ENCODE measurements at regions not wholly inside any gene's neighbourhood (a gene's known extent, or its start where the extent isn't known, plus 50 kb on each side); places are given as distances from the start of the nearest gene placed in this dataset.

GRCh38 chr18:24985586-24985985 lies 366.4 kb downstream of the ZNF521 start:
- Histone ChIP-seq H3K9me3 (no peaks in the 10 kb centered on the region), H3K36me3 (no peaks in the 10 kb centered on the region), H3K4me3 (ENCODE audit: low read depth in 1 of 2, low read length in 1 of 2) (no peak overlapping the region), H3K27me3 (no peaks in the 10 kb centered on the region), H3K4me1 (ENCODE audit: control insufficient read depth in 1 of 2, insufficient read depth in 1 of 2, low read depth in 1 of 2, low read length in 1 of 2) (peaks cover 20 to 23% of the 10 kb centered on the region in 2 experiments), H3K27ac (no peak overlapping the region)
- no peak for TF ChIP-seq CTCF (IDR thresholded peaks at IDR 0.05)

GRCh38 chr18:24986666-24987302 lies 365.2 kb downstream of the ZNF521 start:
- Histone ChIP-seq H3K27ac (no peak overlapping the region), H3K9me3 (no peaks in the 10 kb centered on the region), H3K27me3 (no peaks in the 10 kb centered on the region), H3K4me1 (ENCODE audit: control insufficient read depth in 1 of 2, insufficient read depth in 1 of 2, low read depth in 1 of 2, low read length in 1 of 2) (peaks cover 20 to 23% of the 10 kb centered on the region in 2 experiments), H3K4me3 (ENCODE audit: low read depth in 1 of 2, low read length in 1 of 2) (no peak overlapping the region), H3K36me3 (no peaks in the 10 kb centered on the region)
- no peak for TF ChIP-seq CTCF (IDR thresholded peaks at IDR 0.05)

GRCh38 chr18:24987303-24988252 lies 364.4 kb downstream of the ZNF521 start:
- no peak for TF ChIP-seq CTCF (IDR thresholded peaks at IDR 0.05)
- Histone ChIP-seq H3K27ac (peak overlapping the region; percentile 63), H3K9me3 (no peaks in the 10 kb centered on the region), H3K27me3 (no peaks in the 10 kb centered on the region), H3K4me3 (ENCODE audit: low read depth in 1 of 2, low read length in 1 of 2) (no peak overlapping the region), H3K4me1 (ENCODE audit: control insufficient read depth in 1 of 2, insufficient read depth in 1 of 2, low read depth in 1 of 2, low read length in 1 of 2) (peaks cover 20 to 23% of the 10 kb centered on the region in 2 experiments), H3K36me3 (no peaks in the 10 kb centered on the region)

GRCh38 chr18:24988253-24988840 lies 363.6 kb downstream of the ZNF521 start:
- H3K27ac ChIP-seq: peak overlapping the region; percentile 63
- no peaks in the 10 kb centered on the region for H3K9me3 ChIP-seq
- peaks cover 20 to 23% of the 10 kb centered on the region in 2 experiments for H3K4me1 ChIP-seq (ENCODE audit: control insufficient read depth in 1 of 2, insufficient read depth in 1 of 2, low read depth in 1 of 2, low read length in 1 of 2)
- no peak for TF ChIP-seq CTCF (IDR thresholded peaks at IDR 0.05)
- no peaks in the 10 kb centered on the region for H3K27me3 ChIP-seq
- no peaks in the 10 kb centered on the region for H3K36me3 ChIP-seq
- no peak overlapping the region for H3K4me3 ChIP-seq (ENCODE audit: low read depth in 1 of 2, low read length in 1 of 2)

GRCh38 chr18:24989760-24990593 lies 362.0 kb downstream of the ZNF521 start:
- H3K36me3 ChIP-seq: no peaks in the 10 kb centered on the region
- peaks cover 20 to 23% of the 10 kb centered on the region in 2 experiments for H3K4me1 ChIP-seq (ENCODE audit: control insufficient read depth in 1 of 2, insufficient read depth in 1 of 2, low read depth in 1 of 2, low read length in 1 of 2)
- no peak for TF ChIP-seq CTCF (IDR thresholded peaks at IDR 0.05)
- H3K27me3 ChIP-seq: no peaks in the 10 kb centered on the region
- no peak overlapping the region for H3K4me3 ChIP-seq (ENCODE audit: low read depth in 1 of 2, low read length in 1 of 2)
- no peak overlapping the region for H3K27ac ChIP-seq
- H3K9me3 ChIP-seq: no peaks in the 10 kb centered on the region

All from neutrophil (primary cell).